ENCODE measurements at regions not wholly inside any gene's neighbourhood (a gene's known extent, or its start where the extent isn't known, plus 50 kb on each side); places are given as distances from the start of the nearest gene placed in this dataset.
"Not testable (repeated sequence)": the region's sequence is repeated elsewhere in the genome, so short reads cannot be mapped to it uniquely, and the experiment has no call there.

DNA sequence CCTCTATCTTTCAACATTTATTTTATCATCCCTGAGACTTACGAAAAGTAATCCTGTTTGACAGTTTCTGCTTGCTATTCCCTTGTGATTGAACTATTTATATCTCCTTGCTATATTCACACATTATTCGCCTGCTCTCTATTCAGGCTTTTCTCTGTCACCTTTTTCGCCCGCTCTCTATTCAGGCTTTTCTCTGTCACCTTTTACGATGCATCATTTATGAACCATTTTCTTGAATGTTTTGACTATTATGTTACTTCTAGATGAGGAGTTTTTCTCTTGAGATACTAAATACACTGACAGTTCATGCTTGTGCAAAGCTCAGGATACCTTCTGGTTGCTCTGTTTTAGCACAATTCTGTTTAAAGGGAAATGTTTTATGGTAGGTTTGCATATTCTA is 143.3 kb upstream of the VSTM2A start:
- no peak for DNase-seq

- no peak for DNase-seq
These were observed 132.3 kb upstream of the VSTM2A start for GRCh38 chr7:54409917-54410316.

DNA sequence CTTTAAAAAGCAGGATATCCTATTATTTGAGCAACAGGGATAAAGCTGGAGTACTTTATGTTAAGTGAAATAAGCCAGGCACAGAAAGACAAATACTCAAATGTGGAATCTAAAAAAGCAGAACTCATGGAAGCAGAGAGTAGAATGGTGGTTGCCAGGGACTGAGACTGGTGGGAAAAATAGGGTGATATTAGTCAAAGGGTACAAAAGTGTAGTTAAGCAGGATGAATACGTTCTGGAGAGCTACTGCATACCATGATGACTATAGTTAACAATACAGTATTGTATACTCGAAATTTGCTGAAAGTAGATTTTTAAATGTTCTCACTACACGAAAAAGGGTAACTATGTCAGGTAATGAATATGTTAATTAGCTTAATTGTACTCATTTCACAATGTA is 125.5 kb upstream of the VSTM2A start:
- DNase-seq: no peak

GRCh38 chr7:54419209-54419608 is 123.0 kb upstream of the VSTM2A start:
- no peak for DNase-seq

DNA sequence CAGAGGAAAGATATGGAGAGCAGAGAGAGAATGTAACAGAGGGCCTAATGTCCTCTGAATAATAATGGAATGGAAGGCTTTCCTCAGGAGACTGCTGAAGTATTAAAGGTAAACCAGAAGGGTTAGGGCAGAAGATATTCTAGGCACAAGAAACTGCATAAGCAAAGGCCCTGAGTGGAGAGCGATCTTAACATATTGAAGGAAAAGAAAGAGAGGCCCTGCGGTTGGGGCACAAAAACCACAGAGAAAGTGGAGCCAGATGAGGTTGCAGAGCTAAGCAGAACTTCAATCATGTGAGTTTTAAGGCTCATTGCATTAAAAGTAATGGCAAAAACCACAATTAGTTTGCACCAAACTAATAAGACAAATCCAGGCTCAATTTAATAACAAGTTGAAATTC is 115.8 kb upstream of the VSTM2A start:
- no peak for DNase-seq

DNA sequence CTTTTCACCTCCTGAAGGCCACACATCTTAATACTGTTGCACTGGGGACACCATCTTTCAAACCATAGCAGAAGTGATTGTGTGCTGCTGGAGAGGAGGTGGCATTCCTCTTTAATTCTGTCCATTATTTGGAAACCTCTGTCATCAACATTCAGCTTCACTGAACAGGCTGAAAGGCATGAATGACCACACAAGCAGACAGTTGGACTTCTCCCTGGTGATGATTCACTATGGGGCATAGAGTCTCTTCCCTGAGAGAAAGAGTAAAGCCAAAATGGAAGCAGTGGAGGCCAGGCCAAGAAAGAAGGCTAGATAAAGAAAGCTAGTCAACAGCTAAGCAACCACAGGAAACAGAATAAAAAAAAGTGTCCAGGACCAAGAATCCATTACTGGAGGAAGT is 113.1 kb upstream of the VSTM2A start:
- DNase-seq: peak; percentile 5

GRCh38 chr7:54439391-54439790 is 102.8 kb upstream of the VSTM2A start:
- no peak for DNase-seq

- not testable (repeated sequence) for DNase-seq
These were observed 98.0 kb upstream of the VSTM2A start for GRCh38 chr7:54444046-54444686.

DNA sequence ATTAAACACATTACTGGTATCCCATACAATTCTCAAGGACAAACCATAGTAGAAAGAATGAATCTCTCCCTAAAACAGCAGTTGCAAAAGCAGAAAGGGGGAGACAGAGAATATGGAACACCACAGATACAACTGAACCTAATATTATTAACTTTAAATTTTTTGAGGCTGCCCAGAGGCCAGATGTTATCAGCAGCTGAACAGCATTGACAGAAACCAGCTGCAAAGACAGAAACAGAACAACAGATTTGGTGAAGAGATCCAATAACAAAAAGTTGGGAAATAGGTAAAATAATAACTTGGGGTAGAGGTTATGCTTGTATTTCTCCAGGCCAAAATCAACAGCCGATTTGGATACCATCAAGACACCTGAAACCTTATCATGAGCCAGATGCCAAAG is 89.0 kb upstream of the VSTM2A start:
- not testable (repeated sequence) for DNase-seq

- not testable (repeated sequence) for DNase-seq
These were observed 87.5 kb upstream of the VSTM2A start for GRCh38 chr7:54454700-54455099.

DNA sequence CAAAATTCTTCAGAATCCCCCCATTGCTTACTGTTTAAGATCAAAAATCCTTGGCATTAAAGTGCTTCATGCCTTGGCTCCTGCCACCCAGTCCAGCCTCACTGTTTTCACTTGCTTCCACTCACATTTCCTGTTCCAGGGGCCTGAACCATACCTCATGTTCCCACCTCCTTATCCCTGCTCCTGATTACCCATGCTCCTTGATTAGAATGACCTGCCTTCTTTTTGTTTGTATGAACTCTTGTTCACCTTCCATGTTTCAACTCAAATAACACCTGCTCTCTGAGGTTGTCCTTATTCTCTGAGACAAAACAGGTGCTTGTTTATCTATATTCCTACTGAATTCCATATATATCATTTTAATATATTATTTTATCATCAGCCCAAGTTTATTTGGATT is 77.1 kb upstream of the VSTM2A start:
- no peak for DNase-seq

GRCh38 chr7:54469740-54470139 is 72.4 kb upstream of the VSTM2A start:
- DNase-seq: no peak

DNA sequence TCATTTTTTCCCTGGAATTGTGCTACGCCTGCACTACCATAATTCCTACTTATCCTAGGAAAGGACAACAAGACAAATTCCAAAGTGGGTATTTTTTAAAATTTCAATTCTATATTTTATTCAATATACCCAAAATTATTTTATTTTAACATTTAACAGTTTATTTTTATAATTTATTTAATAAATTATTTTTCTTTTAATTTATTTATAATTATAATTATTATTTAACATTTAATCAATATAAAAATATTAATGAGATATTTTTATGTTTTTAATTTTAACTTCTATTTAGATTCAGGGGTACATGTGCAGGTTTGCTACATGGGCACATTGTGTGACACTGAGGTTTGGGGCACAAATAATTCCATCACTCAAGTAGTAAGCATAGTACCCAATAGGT is 65.6 kb upstream of the VSTM2A start:
- DNase-seq: no peak

DNA sequence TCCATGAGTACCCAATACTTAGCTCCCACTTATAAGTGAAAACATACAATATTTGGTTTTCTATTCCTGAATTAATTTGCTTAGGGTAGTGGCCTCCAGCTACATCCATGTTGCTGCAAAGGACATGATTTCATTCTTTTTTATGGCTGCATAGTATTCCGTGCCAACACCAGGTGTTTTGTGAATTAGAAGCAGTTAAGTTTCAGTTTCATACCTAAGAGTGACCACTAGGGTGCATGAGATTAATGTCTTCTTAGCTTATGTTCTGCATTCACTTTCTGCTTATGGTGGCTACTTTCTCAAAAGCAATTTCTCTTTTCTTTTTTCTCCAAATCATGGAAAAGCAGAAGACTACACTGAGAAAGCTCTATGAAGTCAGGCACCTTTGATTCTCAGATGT is 65.1 kb upstream of the VSTM2A start:
- no peak for DNase-seq

- no peak for DNase-seq
These were observed 58.7 kb upstream of the VSTM2A start for GRCh38 chr7:54483523-54483922.

- no peak for DNase-seq
These were observed 57.1 kb upstream of the VSTM2A start for GRCh38 chr7:54485044-54485443.
